ENCODE measurements at regions not wholly inside any gene's neighbourhood (a gene's known extent, or its start where the extent isn't known, plus 50 kb on each side); places are given as distances from the start of the nearest gene placed in this dataset.

- TF ChIP-seq CTCF (IDR thresholded peaks at IDR 0.05; ENCODE audit: low read depth, low read length), result no peak
- TF ChIP-seq EZH2phosphoT487 (IDR thresholded peaks at IDR 0.05; ENCODE audit: low read depth), result no peak
Measured at GRCh38 chr14:92241966-92242595, 80.9 kb upstream of the SLC24A4 start.

Data from OCI-LY3 (cell line).